HL-60 (cell line): ENCODE measurements at regions not wholly inside any gene's neighbourhood (a gene's known extent, or its start where the extent isn't known, plus 50 kb on each side); places are given as distances from the start of the nearest gene placed in this dataset.

Experiments
- CTCF ChIP-seq: IDR thresholded peaks from one replicate; pipeline ENCODE4 v1.5.1; 2011; ENCODE audit warnings: low read length, control low read depth, inconsistent platforms; ENCODE audit not compliant: insufficient read depth
- POLR2AphosphoS5 ChIP-seq: IDR thresholded peaks from 2 replicates; pipeline ENCODE4 v1.6.1; 2012; ENCODE audit warnings: low read depth
- REST ChIP-seq: IDR thresholded peaks from 2 replicates; pipeline ENCODE4 v1.6.1; 2012; ENCODE audit warnings: low read depth; ENCODE audit not compliant: insufficient replicate concordance

- no peak for TF ChIP-seq CTCF
- TF ChIP-seq REST = no peak
- TF ChIP-seq POLR2AphosphoS5 = no peak
Measured at GRCh38 chr4:62717154-62717553, 1517.0 kb downstream of the ADGRL3 start.
